H7 (cell line): ENCODE measurements at regions not wholly inside any gene's neighbourhood (a gene's known extent, or its start where the extent isn't known, plus 50 kb on each side); places are given as distances from the start of the nearest gene placed in this dataset.
"Not testable (repeated sequence)": the region's sequence is repeated elsewhere in the genome, so short reads cannot be mapped to it uniquely, and the experiment has no call there.

ENCODE experiments used
- DNase-seq: peaks from one replicate; pipeline ENCODE4 v3.0.0; 2012
- H3K27me3 ChIP-seq: 2 replicates; pipeline ENCODE4 v1.6.0; 2011; ENCODE audit warnings: mild to moderate bottlenecking, low read length; ENCODE audit not compliant: control insufficient read depth, insufficient read depth
- H3K36me3 ChIP-seq: replicated peaks from 2 replicates; pipeline ENCODE4 v1.5.1; 2011; ENCODE audit warnings: low read length; ENCODE audit not compliant: control insufficient read depth, insufficient read depth
- H3K4me3 ChIP-seq: 2 replicates; pipeline ENCODE4 v1.5.1; 2011; ENCODE audit warnings: low read depth, mild to moderate bottlenecking, control low read depth, low read length, moderate library complexity; ENCODE audit not compliant: insufficient read depth

DNA sequence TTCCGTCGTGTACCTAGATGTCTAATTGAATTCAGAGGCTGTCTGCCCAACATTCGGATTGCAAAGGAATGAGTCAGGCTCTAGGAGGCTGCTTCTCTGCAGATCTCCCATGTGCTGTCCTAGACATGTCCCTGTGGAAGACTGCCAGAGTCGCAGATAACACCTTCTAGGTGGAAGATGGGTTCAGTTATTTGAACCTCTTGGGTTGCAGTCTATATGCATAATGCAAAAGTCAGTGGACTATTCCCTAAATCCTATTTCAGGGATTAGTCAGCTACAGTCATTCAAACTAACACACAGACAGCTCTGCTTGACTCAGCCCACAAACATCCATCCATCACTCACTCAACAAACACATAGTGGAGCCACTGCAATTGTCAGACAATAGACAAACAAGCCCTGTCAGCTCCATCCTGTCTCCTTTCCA is 300.0 kb upstream of the CTNNB1 start:
- no peaks in the 10 kb centered on the region for H3K36me3 ChIP-seq
- no peak for DNase-seq

DNA sequence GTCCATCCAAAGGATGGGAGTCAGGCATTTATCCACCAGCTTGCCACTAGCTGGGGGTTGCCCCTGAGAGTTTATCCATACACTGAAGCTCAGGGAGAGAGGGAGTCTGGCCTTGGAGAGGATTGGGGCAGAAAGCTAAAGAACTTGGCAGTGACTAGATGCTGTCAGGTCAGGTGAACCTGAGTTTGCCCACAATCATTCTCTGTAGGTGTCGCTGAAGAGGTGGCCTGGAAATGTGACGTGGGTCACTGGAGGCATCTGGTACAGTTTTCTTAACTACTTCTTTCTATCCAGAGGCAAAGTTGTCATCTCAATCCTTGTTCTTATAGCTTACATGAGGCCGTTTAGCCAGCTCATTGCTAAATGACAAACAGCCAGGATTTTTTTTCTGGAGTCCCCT is 298.0 kb upstream of the CTNNB1 start:
- Histone ChIP-seq H3K36me3 (no peaks in the 10 kb centered on the region), H3K27me3 (no peaks in the 10 kb centered on the region), H3K4me3 (no peak overlapping the region)
- DNase-seq: no peak

More for the DNA sequence above, 300.0 kb upstream of the CTNNB1 start:
- H3K27me3 ChIP-seq: no peaks in the 10 kb centered on the region
- H3K4me3 ChIP-seq: no peak overlapping the region

DNA sequence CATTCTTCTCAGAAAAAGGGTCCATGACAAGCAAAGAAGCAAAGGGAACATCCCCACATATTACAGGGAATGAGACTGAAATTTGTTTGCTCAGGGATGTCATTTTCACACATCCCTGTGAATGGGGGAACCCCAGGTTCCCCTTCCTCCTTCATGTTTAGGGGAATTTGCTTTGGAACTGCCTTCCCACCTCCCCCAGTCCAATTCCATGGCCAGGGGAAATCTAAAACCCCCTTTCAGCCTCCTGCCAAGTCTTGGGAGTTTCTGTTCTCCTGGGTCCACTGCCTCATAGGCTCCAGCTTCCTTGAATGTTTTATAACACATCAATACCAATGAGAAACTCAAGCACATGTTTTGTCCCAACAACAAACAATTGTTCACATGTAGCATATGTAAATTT is 297.5 kb upstream of the CTNNB1 start:
- DNase-seq: no peak
- Histone ChIP-seq H3K27me3 (no peaks in the 10 kb centered on the region), H3K36me3 (no peaks in the 10 kb centered on the region), H3K4me3 (no peak overlapping the region)

DNA sequence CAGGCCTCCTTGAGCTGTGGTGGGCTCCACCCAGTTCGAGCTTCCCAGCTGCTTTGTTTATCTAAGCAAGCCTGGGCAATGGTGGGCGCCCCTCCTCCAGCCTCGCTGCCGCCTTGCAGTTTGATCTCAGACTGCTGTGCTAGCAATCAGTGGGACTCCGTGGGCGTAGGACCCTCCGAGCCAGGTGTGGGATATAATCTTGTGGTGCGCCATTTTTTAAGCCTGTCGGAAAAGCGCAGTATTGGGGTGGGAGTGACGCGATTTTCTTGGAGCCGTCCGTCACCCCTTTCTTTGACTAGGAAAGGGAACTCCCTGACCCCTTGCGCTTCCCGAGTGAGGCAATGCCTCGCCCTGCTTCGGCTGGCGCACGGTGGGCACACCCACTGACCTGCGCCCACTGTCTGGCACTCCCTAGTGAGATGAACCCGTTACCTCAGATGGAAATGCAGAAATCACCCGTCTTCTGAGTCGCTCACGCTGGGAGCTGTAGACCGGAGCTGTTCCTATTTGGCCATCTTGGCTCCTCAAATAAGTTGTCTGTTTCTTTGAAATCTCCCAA is 291.3 kb upstream of the CTNNB1 start:
- H3K36me3 ChIP-seq, H3K27me3 ChIP-seq, DNase-seq: not testable (repeated sequence)
- H3K4me3 ChIP-seq: peak overlapping the region; percentile 45

- H3K4me3 ChIP-seq: peak overlapping the region; percentile 45
- DNase-seq: peak; percentile 16
These were observed 290.7 kb upstream of the CTNNB1 start for GRCh38 chr3:40908612-40909011.

DNA sequence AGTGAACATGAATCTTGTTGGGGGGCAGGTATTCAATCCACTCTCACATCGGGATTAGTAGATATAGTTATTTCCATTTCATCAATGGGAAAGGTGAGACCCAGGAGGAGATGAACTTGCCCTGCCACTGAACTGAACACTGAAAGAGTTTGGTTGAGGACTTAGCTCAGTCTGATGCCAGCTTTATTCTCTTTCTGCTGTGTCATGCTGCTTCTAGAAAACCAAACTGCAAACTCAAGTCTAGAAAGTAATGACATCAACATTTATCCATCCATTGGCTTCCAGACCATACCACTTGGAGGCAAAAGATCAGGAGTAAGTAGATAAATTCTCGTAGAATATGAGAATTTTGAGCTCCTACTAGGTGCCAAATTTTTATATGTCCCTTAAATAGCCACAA is 288.0 kb upstream of the CTNNB1 start:
- H3K27me3 ChIP-seq: no peaks in the 10 kb centered on the region
- H3K4me3 ChIP-seq: no peak overlapping the region
- DNase-seq: no peak
- no peaks in the 10 kb centered on the region for H3K36me3 ChIP-seq

More at GRCh38 chr3:40908612-40909011, 290.7 kb upstream of the CTNNB1 start:
- Histone ChIP-seq H3K36me3 (no peaks in the 10 kb centered on the region), H3K27me3 (no peaks in the 10 kb centered on the region)

GRCh38 chr3:40911928-40912327 is 287.4 kb upstream of the CTNNB1 start:
- Histone ChIP-seq H3K27me3 (no peaks in the 10 kb centered on the region), H3K4me3 (no peak overlapping the region), H3K36me3 (no peaks in the 10 kb centered on the region)
- DNase-seq: no peak

- Histone ChIP-seq H3K4me3 (no peak overlapping the region), H3K36me3 (no peaks in the 10 kb centered on the region), H3K27me3 (no peaks in the 10 kb centered on the region)
- DNase-seq: no peak
These were observed 286.8 kb upstream of the CTNNB1 start for GRCh38 chr3:40912461-40912860.

GRCh38 chr3:40913192-40913591 is 286.1 kb upstream of the CTNNB1 start:
- H3K36me3 ChIP-seq: no peaks in the 10 kb centered on the region
- no peak overlapping the region for H3K4me3 ChIP-seq
- no peak for DNase-seq
- no peaks in the 10 kb centered on the region for H3K27me3 ChIP-seq

DNA sequence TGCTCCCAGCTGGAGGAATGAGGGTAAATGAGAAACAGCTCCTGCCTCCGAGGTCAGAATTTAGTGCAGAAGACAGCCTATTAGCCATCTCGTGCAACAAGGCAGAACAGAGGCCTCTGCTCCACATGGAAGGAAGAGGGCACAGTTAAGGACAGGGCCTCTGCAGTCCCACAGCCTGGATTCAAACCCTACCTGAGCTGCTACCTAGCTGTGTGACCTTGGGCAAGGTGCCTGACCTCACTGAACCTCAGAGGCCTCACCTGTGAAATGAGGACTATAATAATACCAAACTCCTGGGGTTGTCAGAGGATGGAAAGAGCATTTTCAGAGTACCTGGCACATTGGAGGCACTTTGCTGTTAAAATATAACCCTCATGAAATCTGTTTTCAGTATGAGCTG is 285.7 kb upstream of the CTNNB1 start:
- Histone ChIP-seq H3K4me3 (no peak overlapping the region), H3K36me3 (no peaks in the 10 kb centered on the region), H3K27me3 (no peaks in the 10 kb centered on the region)
- no peak for DNase-seq

DNA sequence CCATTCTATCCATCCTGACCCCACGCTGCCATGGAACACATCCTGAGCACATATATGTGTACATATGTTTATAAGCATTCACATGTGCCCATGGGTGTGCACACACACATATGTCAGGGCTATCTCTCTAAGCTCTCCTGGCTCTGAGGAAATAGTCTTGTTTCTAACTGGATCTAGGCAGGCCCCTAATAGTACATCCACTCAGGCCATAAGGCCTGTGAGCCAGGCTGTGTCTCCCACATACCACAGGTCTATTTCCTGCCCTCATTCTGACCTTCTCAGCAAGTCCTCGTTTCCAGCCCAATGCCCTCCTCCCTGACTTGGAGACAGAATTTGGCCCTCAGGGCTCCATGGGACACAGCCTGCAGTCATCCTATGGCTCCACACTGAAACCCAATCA is 284.8 kb upstream of the CTNNB1 start:
- Histone ChIP-seq H3K27me3 (no peaks in the 10 kb centered on the region), H3K4me3 (no peak overlapping the region), H3K36me3 (no peaks in the 10 kb centered on the region)
- DNase-seq: no peak

DNA sequence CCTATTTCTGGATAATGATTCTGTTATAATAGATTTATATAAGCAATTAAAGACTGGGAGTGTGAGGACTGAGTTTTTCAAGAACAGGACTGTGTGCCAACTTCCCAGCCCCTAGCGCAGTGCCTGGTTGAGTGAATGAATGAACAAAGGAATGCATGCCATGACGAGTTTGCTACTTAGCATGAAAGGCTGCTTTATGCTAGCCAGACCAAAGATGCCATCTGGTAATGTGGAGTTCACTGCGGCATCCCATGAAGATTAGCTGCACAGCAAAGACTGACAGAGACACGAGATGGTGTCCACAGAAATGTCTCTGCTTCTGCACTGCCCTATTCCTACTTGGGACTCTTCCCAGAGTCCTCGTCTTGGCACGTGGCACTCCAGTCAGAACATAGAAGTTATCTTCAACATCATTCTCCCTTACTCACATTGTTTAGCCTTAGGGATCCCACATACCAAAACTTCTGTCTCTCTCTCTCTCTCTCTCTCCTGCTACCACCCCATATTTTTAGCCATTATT is 283.9 kb upstream of the CTNNB1 start:
- Histone ChIP-seq H3K4me3 (no peak overlapping the region), H3K36me3 (no peaks in the 10 kb centered on the region), H3K27me3 (no peaks in the 10 kb centered on the region)
- DNase-seq: no peak

DNA sequence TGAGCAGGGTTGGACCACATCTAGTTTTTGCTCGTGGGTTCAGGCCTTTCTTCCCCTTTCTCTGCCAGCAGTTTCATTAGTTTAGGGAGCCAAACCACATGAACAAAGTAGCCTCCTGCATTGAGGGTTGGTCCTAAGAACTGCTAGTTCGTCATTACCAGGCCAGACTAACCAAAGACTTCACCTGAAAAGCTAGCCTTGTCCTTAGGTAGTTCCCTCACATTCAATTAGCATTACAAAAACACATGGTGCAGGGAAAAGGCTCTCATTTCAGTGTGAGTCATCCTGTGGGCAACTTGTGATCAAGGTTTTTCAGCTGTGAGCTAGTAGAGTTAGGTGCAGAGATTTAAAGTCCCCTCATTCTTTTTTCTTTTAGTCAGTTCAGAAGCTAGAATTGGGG is 279.3 kb upstream of the CTNNB1 start:
- Histone ChIP-seq H3K36me3 (no peaks in the 10 kb centered on the region), H3K27me3 (no peaks in the 10 kb centered on the region), H3K4me3 (no peak overlapping the region)
- peak; percentile 43 for DNase-seq

- no peaks in the 10 kb centered on the region for H3K27me3 ChIP-seq
- no peak for DNase-seq
These were observed 278.1 kb upstream of the CTNNB1 start for GRCh38 chr3:40921251-40921650.

GRCh38 chr3:40923143-40923542 is 276.2 kb upstream of the CTNNB1 start:
- Histone ChIP-seq H3K4me3 (no peak overlapping the region), H3K36me3 (no peaks in the 10 kb centered on the region), H3K27me3 (no peaks in the 10 kb centered on the region)
- DNase-seq: no peak

More at GRCh38 chr3:40921251-40921650, 278.1 kb upstream of the CTNNB1 start:
- Histone ChIP-seq H3K4me3 (no peak overlapping the region), H3K36me3 (no peaks in the 10 kb centered on the region)

DNA sequence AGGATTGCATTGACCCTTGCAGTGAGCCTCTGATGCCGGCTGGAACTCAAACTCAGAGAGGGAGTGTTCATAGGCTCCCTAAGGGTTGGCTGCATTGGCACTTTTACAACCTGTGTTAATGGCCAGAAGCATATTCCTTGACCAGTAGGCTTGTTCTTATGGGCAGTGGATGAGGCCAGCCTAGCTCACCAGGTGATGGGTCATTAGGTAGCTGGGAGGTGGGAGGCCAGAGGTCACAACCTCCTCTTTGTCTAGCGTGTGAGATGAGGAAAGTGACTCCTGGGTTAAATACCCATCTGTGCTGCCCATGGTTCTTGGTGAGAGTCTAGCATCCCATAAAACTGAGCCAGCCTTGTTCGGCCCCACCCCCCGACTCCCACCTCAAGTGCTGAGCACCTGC is 275.7 kb upstream of the CTNNB1 start:
- H3K36me3 ChIP-seq: no peaks in the 10 kb centered on the region
- no peak overlapping the region for H3K4me3 ChIP-seq
- H3K27me3 ChIP-seq: no peaks in the 10 kb centered on the region
- no peak for DNase-seq
